NCI-H2029 treated with DMSO at 0.1 percent for 48 hours (cell line): ENCODE measurements at regions not wholly inside any gene's neighbourhood (a gene's known extent, or its start where the extent isn't known, plus 50 kb on each side); places are given as distances from the start of the nearest gene placed in this dataset.

Experiments
- DNase-seq: peaks from one replicate; lab custom pipeline; 2025; lab: John Stamatoyannopoulos, UW

DNA sequence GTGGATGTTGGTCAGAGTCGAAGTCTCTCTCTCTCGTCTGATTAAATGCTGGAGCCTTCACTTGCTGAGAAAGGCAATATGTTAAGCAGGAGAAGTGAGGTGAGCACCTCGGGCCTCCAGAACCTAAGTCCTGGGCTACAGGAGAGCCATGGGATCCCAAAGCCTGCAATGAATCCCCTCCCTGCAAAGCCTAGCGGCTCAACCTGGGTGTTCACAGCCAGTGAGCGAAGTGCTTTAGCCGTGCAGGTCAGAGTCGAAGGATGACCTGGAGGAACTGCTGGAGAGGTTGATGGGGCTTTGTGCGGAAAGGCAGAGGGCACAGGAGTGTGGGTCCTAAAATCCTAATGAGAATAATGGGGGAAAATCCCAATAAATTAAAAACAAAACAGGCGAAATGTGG, 267.8 kb downstream of the ENGASE start:
- DNase-seq: no peak

GRCh38 chr17:79341816-79342215, 267.2 kb downstream of the ENGASE start:
- no peak for DNase-seq

- DNase-seq: no peak
Observed at GRCh38 chr17:79341222-79341780, 266.7 kb downstream of the ENGASE start.

GRCh38 chr17:79340333-79341221, 266.0 kb downstream of the ENGASE start:
- DNase-seq: no peak

DNA sequence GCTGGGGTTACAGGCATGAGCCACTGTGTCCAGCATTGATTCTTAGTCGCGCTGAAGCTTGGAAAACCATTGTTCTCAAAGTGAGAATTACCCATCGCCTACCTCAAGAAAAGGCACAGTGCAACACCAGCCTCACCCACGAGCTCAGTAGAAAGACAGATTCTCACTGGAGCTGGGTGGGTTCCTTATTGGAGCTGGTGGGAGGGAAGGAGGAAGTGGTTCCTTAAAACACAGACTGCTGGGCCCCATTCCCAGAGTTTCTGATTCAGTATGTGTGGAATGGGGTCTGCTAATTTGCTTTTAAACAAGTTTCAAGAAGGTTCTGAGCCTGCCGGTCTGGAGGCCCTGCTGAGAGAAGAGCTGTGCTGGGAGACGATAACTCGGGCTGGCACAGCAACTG, 264.7 kb downstream of the ENGASE start:
- DNase-seq: no peak

DNA sequence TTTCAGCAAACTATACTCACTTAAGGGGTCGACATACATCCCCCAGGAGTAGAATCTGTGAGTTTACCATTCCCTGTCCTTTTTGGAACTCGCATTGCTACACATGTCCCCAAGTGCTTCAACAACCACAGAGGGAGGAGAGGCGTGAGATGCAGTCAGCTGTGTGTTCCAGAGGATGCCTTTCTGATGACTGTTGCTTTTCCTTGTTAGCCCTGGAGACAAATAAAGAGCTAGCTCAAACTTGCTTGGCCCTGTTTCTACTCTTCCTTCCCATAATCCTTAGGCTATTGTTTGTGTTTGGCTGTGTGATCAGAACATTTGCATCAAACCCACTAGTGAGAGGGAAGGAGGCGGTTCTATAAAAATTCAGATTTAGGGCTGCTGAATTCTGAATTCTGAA, 264.0 kb downstream of the ENGASE start:
- no peak for DNase-seq

DNA sequence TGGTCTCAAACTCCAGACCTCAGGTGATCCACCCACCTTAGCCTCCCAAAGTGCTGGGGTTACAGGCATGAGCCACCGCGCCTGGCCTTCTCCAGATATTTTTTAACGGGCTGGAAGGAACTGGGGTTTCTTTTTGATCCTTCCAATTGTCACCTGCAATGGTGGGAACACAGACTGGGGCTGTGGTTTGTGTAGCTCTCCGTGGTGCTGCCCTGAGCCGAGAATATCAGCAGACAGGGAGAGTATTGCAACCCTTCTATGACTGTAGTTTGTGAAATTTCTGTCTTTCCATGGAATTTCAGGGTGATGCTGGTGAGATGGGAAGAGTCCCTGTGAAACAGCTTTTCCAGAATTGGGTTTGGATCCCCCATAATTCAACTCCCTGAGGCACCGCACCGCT, 263.5 kb downstream of the ENGASE start:
- DNase-seq: no peak

- DNase-seq: no peak
Observed at GRCh38 chr17:79337053-79337452, 262.4 kb downstream of the ENGASE start.

- DNase-seq: no peak
Observed at GRCh38 chr17:79335456-79335855, 260.8 kb downstream of the ENGASE start.

- DNase-seq: no peak
Observed at GRCh38 chr17:79332011-79332554, 257.5 kb downstream of the ENGASE start.

DNA sequence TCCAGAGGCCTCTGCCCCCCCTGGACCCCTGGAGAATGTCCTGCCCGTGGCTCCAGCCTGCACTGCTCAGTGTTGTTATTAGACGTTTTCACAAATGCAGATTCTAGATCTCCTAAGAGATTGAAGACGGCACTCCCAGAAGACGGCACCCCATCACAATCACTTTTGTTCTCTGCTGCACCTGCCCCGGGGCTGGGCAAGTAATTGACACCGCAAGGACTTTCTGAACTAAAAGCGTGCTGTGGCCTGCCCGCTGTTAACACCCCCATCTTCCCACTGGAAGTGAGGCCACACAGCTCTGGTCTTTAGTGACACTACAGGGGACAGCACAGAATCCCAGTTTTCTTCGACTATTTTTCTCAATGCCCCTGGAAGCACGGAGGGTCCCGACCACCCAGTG, 256.9 kb downstream of the ENGASE start:
- DNase-seq: no peak

- DNase-seq: no peak
Observed at GRCh38 chr17:79330696-79331095, 256.1 kb downstream of the ENGASE start.

GRCh38 chr17:79330229-79330628, 255.6 kb downstream of the ENGASE start:
- DNase-seq: no peak

DNA sequence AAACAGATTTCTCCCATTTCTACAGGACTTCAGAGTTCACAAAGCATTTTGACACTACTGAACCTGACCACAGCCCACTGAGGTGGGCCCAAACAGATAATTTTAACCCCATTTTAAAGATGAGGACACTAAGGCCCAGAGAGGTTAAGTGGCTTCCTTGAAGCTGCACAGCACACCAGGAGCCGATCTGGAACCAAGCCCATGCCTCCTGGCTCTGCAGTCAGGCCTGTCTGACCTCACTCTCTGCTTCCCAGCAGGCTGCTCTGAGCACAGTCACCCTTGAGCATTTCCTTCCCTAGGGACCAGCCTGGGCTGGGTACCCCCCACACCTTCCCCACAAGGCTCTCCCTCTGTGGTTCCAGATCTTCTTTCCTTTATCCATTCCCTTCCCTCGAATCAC, 252.2 kb downstream of the ENGASE start:
- no peak for DNase-seq

GRCh38 chr17:79325709-79326430, 251.2 kb downstream of the ENGASE start:
- no peak for DNase-seq

DNA sequence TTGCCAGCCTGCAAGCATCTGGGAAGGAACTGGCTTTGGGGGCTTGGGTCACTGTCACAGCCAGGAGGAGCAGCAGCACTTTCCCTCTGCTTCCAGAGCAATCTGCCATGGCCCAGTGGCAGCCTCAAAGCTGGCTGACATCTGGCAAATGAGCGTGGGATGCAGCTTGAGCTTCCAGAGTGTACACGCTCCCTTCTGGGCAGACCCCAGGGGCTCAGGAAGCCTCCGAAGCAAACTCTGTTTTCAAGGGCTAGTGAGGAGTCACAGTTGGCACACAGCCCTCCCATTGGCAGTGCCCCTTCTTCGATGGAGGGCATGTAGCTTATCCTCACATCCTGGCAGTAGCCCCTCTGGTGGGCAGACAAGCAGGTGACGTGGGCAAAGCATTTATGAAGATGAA, 249.6 kb downstream of the ENGASE start:
- DNase-seq: no peak

- no peak for DNase-seq
Observed at GRCh38 chr17:79323566-79323965, 248.9 kb downstream of the ENGASE start.

DNA sequence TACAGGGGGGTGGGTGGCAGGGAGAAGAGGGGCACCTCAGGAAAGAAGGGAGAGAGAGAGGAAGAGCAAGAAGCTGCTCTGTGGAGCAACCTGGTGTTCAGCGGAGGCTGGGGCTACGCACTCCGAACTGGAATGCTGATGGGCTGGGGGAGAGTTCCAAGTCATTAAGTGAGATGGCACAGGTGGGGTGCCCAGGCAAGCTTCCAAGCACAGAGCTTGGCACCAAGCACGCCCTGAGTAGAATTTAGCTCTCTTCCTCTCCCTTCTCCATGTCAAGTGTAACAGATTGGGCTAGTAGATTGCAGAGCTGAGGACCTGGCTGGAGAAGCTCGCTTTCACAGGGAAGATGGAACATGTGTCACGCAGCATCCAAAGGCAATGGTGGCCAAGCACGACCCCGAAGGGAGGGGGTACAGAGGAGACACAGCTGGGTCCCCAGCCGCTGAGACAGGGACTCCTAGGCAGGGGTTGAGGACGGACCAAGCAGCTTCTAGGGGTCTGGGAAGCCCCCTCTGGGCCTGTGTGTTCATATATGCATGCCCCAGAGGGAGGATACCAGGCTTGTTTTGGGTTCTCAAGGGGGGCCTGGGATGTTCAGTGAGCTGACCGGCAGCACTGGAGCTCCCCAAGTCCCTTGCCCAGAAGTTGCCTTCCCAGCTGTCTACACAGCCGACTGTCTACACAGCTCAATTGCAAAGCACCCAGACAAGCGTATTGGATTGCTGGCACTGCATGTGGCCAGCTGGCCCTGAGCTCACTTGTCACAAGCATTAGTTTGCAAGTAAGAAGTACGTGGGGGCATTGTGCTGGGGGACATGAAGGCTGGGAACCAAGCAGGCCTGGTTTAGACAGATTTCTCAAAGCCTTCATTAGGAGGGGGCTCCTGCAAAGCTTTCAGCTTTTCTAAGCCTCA, 247.8 kb downstream of the ENGASE start:
- DNase-seq: no peak

DNA sequence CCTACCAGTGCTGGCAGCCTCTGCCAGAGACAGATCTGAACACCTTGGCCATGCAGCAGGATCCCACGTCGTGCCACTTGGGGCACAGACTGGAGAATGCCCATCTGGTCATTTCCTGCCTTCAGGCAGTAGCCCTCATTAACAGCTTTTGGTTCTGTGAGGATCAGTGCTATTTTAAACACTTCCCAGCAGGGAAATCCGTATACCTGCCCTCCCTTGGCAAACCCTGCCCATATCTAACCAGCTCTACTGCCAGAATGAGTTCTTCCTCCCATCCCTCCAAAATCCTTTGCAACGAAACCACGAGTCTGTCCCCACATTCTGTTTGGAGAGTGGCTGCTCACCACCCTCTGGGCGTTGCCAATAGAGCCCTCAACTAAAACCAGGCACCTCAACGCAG, 245.7 kb downstream of the ENGASE start:
- no peak for DNase-seq

DNA sequence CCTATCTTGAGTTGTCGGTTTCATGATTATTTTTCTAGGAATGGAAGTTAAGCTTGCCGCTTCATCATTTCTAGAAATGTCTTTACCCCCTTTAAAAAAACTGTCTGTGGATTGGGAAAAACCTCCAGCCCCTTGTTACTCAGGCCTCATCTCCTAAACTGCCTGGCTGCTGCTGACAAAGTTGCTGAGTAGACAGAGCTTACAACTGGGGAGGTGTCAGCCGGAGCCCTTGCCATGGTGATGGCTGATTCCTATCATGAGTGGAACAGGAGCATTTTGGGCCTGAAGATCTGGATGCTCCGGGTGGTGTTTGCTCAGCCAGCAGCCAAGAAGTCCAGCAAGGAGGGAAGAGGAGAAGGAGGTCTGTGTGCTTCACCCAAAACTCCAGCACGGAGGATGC, 243.3 kb downstream of the ENGASE start:
- DNase-seq: no peak

- DNase-seq: no peak
Observed at GRCh38 chr17:79316805-79317204, 242.2 kb downstream of the ENGASE start.
